RWPE2 (cell line): ENCODE measurements at regions not wholly inside any gene's neighbourhood (a gene's known extent, or its start where the extent isn't known, plus 50 kb on each side); places are given as distances from the start of the nearest gene placed in this dataset.

Experiments
- ATAC-seq: fragments of 200-7000 bp; cut with Tn5 transposase; 3 replicates; pipeline ENCODE4 v1.9.1; 2021; ENCODE audit warnings: low read depth
- DNase-seq: peaks from one replicate; pipeline ENCODE4 v3.0.0-alpha.2; 2020; ENCODE audit warnings: low spot score
- H3K27ac ChIP-seq: fragments of 450-650 bp; 2 replicates; pipeline ENCODE4 v1.5.1; 2017; ENCODE audit warnings: mild to moderate bottlenecking; ENCODE audit not compliant: poor library complexity, severe bottlenecking
- H3K27me3 ChIP-seq: fragments of 250-450 bp; sonication (Bioruptor Pico); 2 replicates; pipeline ENCODE4 v1.5.1; 2021; ENCODE audit warnings: mild to moderate bottlenecking, moderate library complexity; ENCODE audit not compliant: insufficient read depth, poor library complexity, severe bottlenecking
- H3K36me3 ChIP-seq: fragments of 250-450 bp; sonication (Bioruptor Pico); 2 replicates; pipeline ENCODE4 v1.5.1; 2020; ENCODE audit warnings: low read depth, mild to moderate bottlenecking, moderate library complexity
- H3K4me1 ChIP-seq: fragments of 250-450 bp; sonication (Bioruptor Pico); 2 replicates; pipeline ENCODE4 v1.5.1; 2021; ENCODE audit warnings: mild to moderate bottlenecking, moderate library complexity; ENCODE audit not compliant: insufficient read depth, poor library complexity, severe bottlenecking
- H3K4me3 ChIP-seq: fragments of 250-450 bp; sonication (Bioruptor Pico); 2 replicates; pipeline ENCODE4 v1.5.1; 2021; ENCODE audit warnings: mild to moderate bottlenecking, moderate library complexity; ENCODE audit not compliant: severe bottlenecking
- H3K9me3 ChIP-seq: fragments of 250-450 bp; sonication (Bioruptor Pico); 2 replicates; pipeline ENCODE4 v1.5.1; 2021; ENCODE audit warnings: mild to moderate bottlenecking, moderate library complexity; ENCODE audit not compliant: severe bottlenecking
- TF ChIP-seq, protein P1 (sequence below): fragments of 450-650 bp; IDR thresholded peaks from one replicate; pipeline ENCODE4 v1.5.1; 2017; ENCODE audit warnings: mild to moderate bottlenecking, moderate library complexity; ENCODE audit not compliant: poor library complexity, severe bottlenecking

GRCh38 chr4:3835527-3836405, 69.6 kb downstream of the ADRA2C start:
- Histone ChIP-seq H3K36me3 (no peaks in the 10 kb centered on the region), H3K27me3 (no peaks in the 10 kb centered on the region), H3K4me3 (no peak overlapping the region), H3K9me3 (no peaks in the 10 kb centered on the region), H3K4me1 (no peaks in the 10 kb centered on the region), H3K27ac (no peak overlapping the region)
- ATAC-seq, result no peak
- DNase-seq, result no peak
- TF ChIP-seq, protein P1, sequence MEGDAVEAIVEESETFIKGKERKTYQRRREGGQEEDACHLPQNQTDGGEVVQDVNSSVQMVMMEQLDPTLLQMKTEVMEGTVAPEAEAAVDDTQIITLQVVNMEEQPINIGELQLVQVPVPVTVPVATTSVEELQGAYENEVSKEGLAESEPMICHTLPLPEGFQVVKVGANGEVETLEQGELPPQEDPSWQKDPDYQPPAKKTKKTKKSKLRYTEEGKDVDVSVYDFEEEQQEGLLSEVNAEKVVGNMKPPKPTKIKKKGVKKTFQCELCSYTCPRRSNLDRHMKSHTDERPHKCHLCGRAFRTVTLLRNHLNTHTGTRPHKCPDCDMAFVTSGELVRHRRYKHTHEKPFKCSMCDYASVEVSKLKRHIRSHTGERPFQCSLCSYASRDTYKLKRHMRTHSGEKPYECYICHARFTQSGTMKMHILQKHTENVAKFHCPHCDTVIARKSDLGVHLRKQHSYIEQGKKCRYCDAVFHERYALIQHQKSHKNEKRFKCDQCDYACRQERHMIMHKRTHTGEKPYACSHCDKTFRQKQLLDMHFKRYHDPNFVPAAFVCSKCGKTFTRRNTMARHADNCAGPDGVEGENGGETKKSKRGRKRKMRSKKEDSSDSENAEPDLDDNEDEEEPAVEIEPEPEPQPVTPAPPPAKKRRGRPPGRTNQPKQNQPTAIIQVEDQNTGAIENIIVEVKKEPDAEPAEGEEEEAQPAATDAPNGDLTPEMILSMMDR, result no peak

GRCh38 chr4:3836406-3836755, 70.2 kb downstream of the ADRA2C start:
- no peak overlapping the region for H3K4me3 ChIP-seq
- H3K36me3 ChIP-seq, result no peaks in the 10 kb centered on the region
- peaks cover 5% of the 10 kb centered on the region for H3K27me3 ChIP-seq
- H3K9me3 ChIP-seq, result no peaks in the 10 kb centered on the region
- ATAC-seq (no peak), DNase-seq (no peak)
- no peaks in the 10 kb centered on the region for H3K4me1 ChIP-seq
- TF ChIP-seq, protein P1, result no peak
- no peak overlapping the region for H3K27ac ChIP-seq

- peaks cover 7% of the 10 kb centered on the region for H3K27me3 ChIP-seq
- DNase-seq, result no peak
- H3K9me3 ChIP-seq, result no peaks in the 10 kb centered on the region
- H3K4me1 ChIP-seq, result no peaks in the 10 kb centered on the region
- no peak for ATAC-seq
- H3K36me3 ChIP-seq, result no peaks in the 10 kb centered on the region
- no peak overlapping the region for H3K4me3 ChIP-seq
- TF ChIP-seq, protein P1, result no peak
- no peak overlapping the region for H3K27ac ChIP-seq
These were observed 70.8 kb downstream of the ADRA2C start for GRCh38 chr4:3836756-3837601.

DNA sequence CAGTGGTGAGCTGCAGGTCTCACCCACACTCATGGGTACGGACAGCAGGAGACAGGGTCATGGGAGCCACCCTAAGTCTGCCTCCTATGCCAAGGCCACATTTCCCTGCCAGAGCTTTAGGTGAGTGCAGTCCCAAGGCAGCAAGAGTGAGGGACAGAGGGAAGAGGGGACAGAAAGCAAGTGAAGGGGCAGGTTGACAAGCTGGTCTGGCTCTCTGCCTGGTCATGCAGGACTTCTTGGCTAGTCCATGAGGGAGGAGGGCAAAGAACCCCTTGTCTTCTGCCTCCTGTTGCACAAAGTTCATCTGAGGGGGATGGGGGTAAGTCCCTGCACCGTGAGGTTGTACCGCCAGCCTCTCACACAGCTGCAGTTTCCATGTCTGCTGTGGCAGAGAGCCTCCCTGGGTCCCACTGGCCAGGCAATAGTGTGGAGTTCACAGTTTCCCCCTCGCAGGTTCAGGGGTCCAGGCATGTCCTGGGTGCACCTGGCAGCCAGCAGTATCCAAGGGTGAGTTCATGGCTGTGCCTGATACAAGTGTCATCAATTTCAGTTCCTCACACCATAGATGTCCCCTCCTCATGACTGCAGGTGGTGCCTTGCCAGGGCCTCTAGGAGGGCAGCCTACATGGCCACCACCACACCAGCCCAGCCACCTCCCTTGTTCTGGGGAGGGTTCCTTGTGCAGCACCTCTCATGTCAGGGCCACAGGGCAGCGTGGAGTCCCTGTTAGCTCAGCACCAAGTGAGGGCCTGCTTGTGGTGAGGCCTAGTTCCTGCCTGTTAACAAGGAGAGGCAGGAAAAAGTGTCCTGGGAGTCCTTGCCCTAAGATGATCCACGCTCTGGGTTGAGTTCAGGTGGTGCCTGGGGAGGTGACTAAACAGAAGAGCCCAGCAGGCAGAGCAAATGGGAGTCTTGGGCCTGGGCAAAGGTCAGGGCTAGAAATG, 72.5 kb downstream of the ADRA2C start:
- H3K4me1 ChIP-seq, result no peaks in the 10 kb centered on the region
- DNase-seq (no peak), ATAC-seq (no peak)
- no peaks in the 10 kb centered on the region for H3K36me3 ChIP-seq
- TF ChIP-seq, protein P1, result no peak
- no peak overlapping the region for H3K27ac ChIP-seq
- no peak overlapping the region for H3K4me3 ChIP-seq
- peaks cover 22% of the 10 kb centered on the region for H3K27me3 ChIP-seq
- H3K9me3 ChIP-seq, result no peaks in the 10 kb centered on the region
